GM23338 (cell line): ENCODE measurements at regions not wholly inside any gene's neighbourhood (a gene's known extent, or its start where the extent isn't known, plus 50 kb on each side); places are given as distances from the start of the nearest gene placed in this dataset.

Experiments
- ATAC-seq: fragments of 200-7000 bp; cut with Tn5 transposase; 3 replicates; pipeline ENCODE4 v1.9.1; 2020
- DNase-seq: peaks from one replicate; pipeline ENCODE4 v3.0.0-alpha.2; 2015; ENCODE audit warnings: low spot score
- H2AFZ ChIP-seq: fragments of 200-600 bp; sonication (generic); 2 replicates; pipeline ENCODE4 v1.8.0; 2016; ENCODE audit warnings: antibody characterized with exemption, mild to moderate bottlenecking, moderate library complexity
- H3F3A ChIP-seq: fragments of 200-600 bp; sonication (generic); replicated peaks from 2 replicates; pipeline ENCODE4 v1.8.0; 2017; ENCODE audit warnings: antibody characterized with exemption, mixed run types, low read depth
- H3K27ac ChIP-seq: fragments of 200-600 bp; sonication (generic); 2 replicates; pipeline ENCODE4 v1.6.1; 2016; ENCODE audit warnings: low read depth
- H3K27me3 ChIP-seq: fragments of 200-600 bp; sonication (generic); 2 replicates; pipeline ENCODE4 v1.8.0; 2016; ENCODE audit warnings: mild to moderate bottlenecking, mixed run types, moderate library complexity; ENCODE audit not compliant: insufficient read depth
- H3K36me3 ChIP-seq: fragments of 200-600 bp; sonication (generic); 2 replicates; pipeline ENCODE4 v1.8.0; 2016; ENCODE audit warnings: mild to moderate bottlenecking; ENCODE audit not compliant: insufficient read depth
- H3K4me1 ChIP-seq: fragments of 200-600 bp; sonication (generic); 2 replicates; pipeline ENCODE4 v1.8.0; 2016; ENCODE audit warnings: mild to moderate bottlenecking, moderate library complexity; ENCODE audit not compliant: insufficient read depth
- H3K4me2 ChIP-seq: fragments of 200-600 bp; sonication (generic); 2 replicates; pipeline ENCODE4 v1.7.1; 2017; ENCODE audit warnings: mixed run types
- H3K4me3 ChIP-seq: fragments of 200-600 bp; sonication (generic); 2 replicates; pipeline ENCODE4 v1.6.1; 2016; ENCODE audit warnings: mixed run types
- H3K79me2 ChIP-seq: fragments of 200-600 bp; sonication (generic); replicated peaks from 2 replicates; pipeline ENCODE4 v1.8.0; 2017; ENCODE audit warnings: mild to moderate bottlenecking; ENCODE audit not compliant: insufficient read depth
- H3K9me2 ChIP-seq: fragments of 200-600 bp; sonication (generic); 2 replicates; pipeline ENCODE4 v1.8.0; 2017; ENCODE audit not compliant: insufficient read depth
- H4K20me1 ChIP-seq: fragments of 200-600 bp; sonication (generic); replicated peaks from 2 replicates; pipeline ENCODE4 v1.8.0; 2017; ENCODE audit warnings: mild to moderate bottlenecking; ENCODE audit not compliant: insufficient read depth
- H3K27ac Mint-ChIP-seq: 2 replicates; pipeline ENCODE4 v1.8.0; 2020; ENCODE audit warnings: inconsistent platforms, mild to moderate bottlenecking, moderate library complexity, mixed read lengths
- H3K27me3 Mint-ChIP-seq: 3 replicates; pipeline ENCODE4 v1.8.0; 2022; ENCODE audit warnings: low read depth, mild to moderate bottlenecking, moderate library complexity, mixed read lengths, inconsistent platforms; ENCODE audit not compliant: insufficient read depth, poor library complexity
- H3K36me3 Mint-ChIP-seq: 3 replicates; pipeline ENCODE4 v1.8.0; 2021; ENCODE audit warnings: low read depth, mild to moderate bottlenecking, inconsistent platforms, moderate library complexity, mixed read lengths
- H3K4me1 Mint-ChIP-seq: 3 replicates; pipeline ENCODE4 v1.8.0; 2020; ENCODE audit warnings: mild to moderate bottlenecking, inconsistent platforms, mixed read lengths
- H3K4me3 Mint-ChIP-seq: 3 replicates; pipeline ENCODE4 v1.8.0; 2021; ENCODE audit warnings: moderate library complexity, mild to moderate bottlenecking, inconsistent platforms, mixed read lengths
- H3K9me3 Mint-ChIP-seq: 3 replicates; pipeline ENCODE4 v1.8.0; 2020; ENCODE audit warnings: moderate library complexity, mild to moderate bottlenecking, inconsistent platforms, mixed read lengths
- CREB1 ChIP-seq: fragments of 250-450 bp; sonication (Bioruptor Pico); IDR thresholded peaks from 2 replicates; pipeline ENCODE4 v1.5.0; 2020; ENCODE audit warnings: low read depth, mild to moderate bottlenecking, moderate library complexity
- CTCF ChIP-seq, 2 experiments: fragments of 200-600 bp in 1 of 2; sonication (generic) in 1 of 2; conservative IDR thresholded peaks; 2 replicates each; pipeline versions ENCODE4 v1.5.1 to v1.6.1; 2016 to 2017; ENCODE audit warnings: antibody characterized with exemption in 2 of 2, low read depth in 2 of 2, mild to moderate bottlenecking in 2 of 2, moderate library complexity in 1 of 2
- EZH2 ChIP-seq: fragments of 200-600 bp; sonication (generic); IDR thresholded peaks from one replicate; pipeline ENCODE4 v1.8.0; 2017; ENCODE audit warnings: antibody characterized with exemption, mild to moderate bottlenecking, low read depth; ENCODE audit not compliant: unreplicated experiment
- JUNB ChIP-seq: IDR thresholded peaks from one replicate; pipeline ENCODE4 v1.6.1; 2016; ENCODE audit warnings: antibody characterized with exemption; ENCODE audit not compliant: unreplicated experiment
- NANOG ChIP-seq: IDR thresholded peaks from 2 replicates; pipeline ENCODE4 v1.6.1; 2016; ENCODE audit warnings: antibody characterized with exemption, borderline replicate concordance
- STAT1 ChIP-seq: IDR thresholded peaks from one replicate; pipeline ENCODE4 v1.6.1; 2016; ENCODE audit warnings: antibody characterized with exemption; ENCODE audit not compliant: unreplicated experiment
- ZNF114 ChIP-seq: fragments of 250-450 bp; sonication (Bioruptor Pico); IDR thresholded peaks from 2 replicates; pipeline ENCODE4 v1.5.0; 2020; ENCODE audit warnings: mild to moderate bottlenecking, moderate library complexity
- ZNF331 ChIP-seq: fragments of 250-450 bp; sonication (Bioruptor Pico); IDR thresholded peaks from 2 replicates; pipeline ENCODE4 v1.5.0; 2020; ENCODE audit warnings: low read depth, mild to moderate bottlenecking, moderate library complexity
- TF ChIP-seq, protein P1 (sequence below): IDR thresholded peaks from 2 replicates; pipeline ENCODE4 v1.6.1; 2016; ENCODE audit warnings: antibody characterized with exemption
- TF ChIP-seq, protein P2 (sequence below): IDR thresholded peaks from one replicate; pipeline ENCODE4 v1.6.1; 2018; ENCODE audit warnings: antibody characterized with exemption; ENCODE audit not compliant: unreplicated experiment

DNA sequence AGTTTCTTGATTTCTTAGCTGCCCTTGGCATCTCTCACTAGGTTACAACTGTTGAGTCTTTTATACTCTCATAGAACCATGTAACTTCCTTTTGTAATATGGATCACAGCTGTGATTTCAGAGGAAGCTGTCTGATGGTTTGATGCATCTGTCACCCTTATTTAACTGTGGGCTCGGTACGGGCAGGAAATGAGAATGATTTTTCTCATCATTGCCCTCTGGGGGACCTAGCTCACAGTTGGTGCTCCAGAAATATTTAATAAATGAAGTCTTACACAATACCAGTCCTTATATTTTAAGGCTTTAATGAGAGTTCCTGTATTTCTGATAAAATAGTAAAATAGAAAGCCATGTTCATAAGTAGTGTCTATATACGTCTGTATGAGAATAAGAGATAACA lies 151.2 kb downstream of the EBLN2 start:
- Mint-ChIP-seq H3K4me1 (no peaks in the 10 kb centered on the region), H3K36me3 (no peaks in the 10 kb centered on the region), H3K4me3 (no peak overlapping the region), H3K27ac (no peak overlapping the region), H3K9me3 (0 out of 3 replicates have a peak, but pooled peaks cover 2% of the 10 kb centered on the region), H3K27me3 (no peaks in the 10 kb centered on the region)
- Histone ChIP-seq H3K27me3 (no peaks in the 10 kb centered on the region), H3K79me2 (no peaks in the 10 kb centered on the region), H3K27ac (no peak overlapping the region), H3K36me3 (no peaks in the 10 kb centered on the region), H3K9me2 (no peaks in the 10 kb centered on the region), H4K20me1 (no peaks in the 10 kb centered on the region), H3K4me3 (no peak overlapping the region), H3K4me1 (no peaks in the 10 kb centered on the region), H3F3A (no peaks in the 10 kb centered on the region), H2AFZ (no peak overlapping the region), H3K4me2 (no peak overlapping the region)
- DNase-seq (no peak), ATAC-seq (no peak)
- no peak for TF ChIP-seq EZH2
- no peak for TF ChIP-seq ZNF331 (CRISPR knock-in tag)
- no peak for TF ChIP-seq NANOG
- TF ChIP-seq, protein P1, sequence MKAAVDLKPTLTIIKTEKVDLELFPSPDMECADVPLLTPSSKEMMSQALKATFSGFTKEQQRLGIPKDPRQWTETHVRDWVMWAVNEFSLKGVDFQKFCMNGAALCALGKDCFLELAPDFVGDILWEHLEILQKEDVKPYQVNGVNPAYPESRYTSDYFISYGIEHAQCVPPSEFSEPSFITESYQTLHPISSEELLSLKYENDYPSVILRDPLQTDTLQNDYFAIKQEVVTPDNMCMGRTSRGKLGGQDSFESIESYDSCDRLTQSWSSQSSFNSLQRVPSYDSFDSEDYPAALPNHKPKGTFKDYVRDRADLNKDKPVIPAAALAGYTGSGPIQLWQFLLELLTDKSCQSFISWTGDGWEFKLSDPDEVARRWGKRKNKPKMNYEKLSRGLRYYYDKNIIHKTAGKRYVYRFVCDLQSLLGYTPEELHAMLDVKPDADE: no peak
- TF ChIP-seq, protein P2, sequence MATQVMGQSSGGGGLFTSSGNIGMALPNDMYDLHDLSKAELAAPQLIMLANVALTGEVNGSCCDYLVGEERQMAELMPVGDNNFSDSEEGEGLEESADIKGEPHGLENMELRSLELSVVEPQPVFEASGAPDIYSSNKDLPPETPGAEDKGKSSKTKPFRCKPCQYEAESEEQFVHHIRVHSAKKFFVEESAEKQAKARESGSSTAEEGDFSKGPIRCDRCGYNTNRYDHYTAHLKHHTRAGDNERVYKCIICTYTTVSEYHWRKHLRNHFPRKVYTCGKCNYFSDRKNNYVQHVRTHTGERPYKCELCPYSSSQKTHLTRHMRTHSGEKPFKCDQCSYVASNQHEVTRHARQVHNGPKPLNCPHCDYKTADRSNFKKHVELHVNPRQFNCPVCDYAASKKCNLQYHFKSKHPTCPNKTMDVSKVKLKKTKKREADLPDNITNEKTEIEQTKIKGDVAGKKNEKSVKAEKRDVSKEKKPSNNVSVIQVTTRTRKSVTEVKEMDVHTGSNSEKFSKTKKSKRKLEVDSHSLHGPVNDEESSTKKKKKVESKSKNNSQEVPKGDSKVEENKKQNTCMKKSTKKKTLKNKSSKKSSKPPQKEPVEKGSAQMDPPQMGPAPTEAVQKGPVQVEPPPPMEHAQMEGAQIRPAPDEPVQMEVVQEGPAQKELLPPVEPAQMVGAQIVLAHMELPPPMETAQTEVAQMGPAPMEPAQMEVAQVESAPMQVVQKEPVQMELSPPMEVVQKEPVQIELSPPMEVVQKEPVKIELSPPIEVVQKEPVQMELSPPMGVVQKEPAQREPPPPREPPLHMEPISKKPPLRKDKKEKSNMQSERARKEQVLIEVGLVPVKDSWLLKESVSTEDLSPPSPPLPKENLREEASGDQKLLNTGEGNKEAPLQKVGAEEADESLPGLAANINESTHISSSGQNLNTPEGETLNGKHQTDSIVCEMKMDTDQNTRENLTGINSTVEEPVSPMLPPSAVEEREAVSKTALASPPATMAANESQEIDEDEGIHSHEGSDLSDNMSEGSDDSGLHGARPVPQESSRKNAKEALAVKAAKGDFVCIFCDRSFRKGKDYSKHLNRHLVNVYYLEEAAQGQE: no peak
- no peak for TF ChIP-seq CTCF (conservative IDR thresholded peaks at IDR 0.05; ENCODE audit: low read depth in 2 of 2)
- TF ChIP-seq ZNF114 (CRISPR knock-in tag): no peak
- no peak for TF ChIP-seq JUNB
- no peak for TF ChIP-seq STAT1
- no peak for TF ChIP-seq CREB1 (CRISPR knock-in tag)

DNA sequence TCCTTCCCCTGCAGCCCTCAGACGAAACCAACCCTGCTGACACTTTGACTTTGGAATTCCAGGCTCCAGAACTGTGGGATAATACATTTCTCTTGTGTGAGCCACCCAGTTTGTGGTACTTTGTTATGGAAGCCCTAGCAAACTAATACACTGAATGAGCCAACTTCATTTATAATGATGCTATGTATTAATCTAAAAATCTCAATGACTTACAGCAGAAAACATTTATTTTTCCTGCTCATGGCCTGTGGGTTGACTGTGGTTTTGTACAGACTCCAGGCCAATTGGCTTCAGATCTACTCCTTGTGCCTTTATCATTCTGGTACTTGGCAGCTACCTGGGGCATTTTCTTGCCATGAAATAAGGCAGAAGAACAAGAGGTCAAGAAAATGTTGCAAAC lies 152.4 kb downstream of the EBLN2 start:
- Histone ChIP-seq H3K9me2 (no peaks in the 10 kb centered on the region; the same call in 1 of the 2 replicates), H4K20me1 (no peaks in the 10 kb centered on the region), H3K27me3 (no peaks in the 10 kb centered on the region), H3K4me3 (no peak overlapping the region), H3K4me1 (no peaks in the 10 kb centered on the region), H3K36me3 (no peaks in the 10 kb centered on the region), H3F3A (no peaks in the 10 kb centered on the region), H3K79me2 (no peaks in the 10 kb centered on the region), H2AFZ (no peak overlapping the region), H3K27ac (no peak overlapping the region), H3K4me2 (no peak overlapping the region)
- Mint-ChIP-seq H3K27me3 (no peaks in the 10 kb centered on the region), H3K9me3 (0 out of 3 replicates have a peak, but pooled peaks cover 2% of the 10 kb centered on the region), H3K36me3 (no peaks in the 10 kb centered on the region), H3K4me1 (no peaks in the 10 kb centered on the region), H3K27ac (no peak overlapping the region), H3K4me3 (no peak overlapping the region)
- ATAC-seq (no peak), DNase-seq (no peak)
- TF ChIP-seq ZNF331 (CRISPR knock-in tag): no peak
- TF ChIP-seq, protein P2: no peak
- TF ChIP-seq JUNB: no peak
